ENCODE measurements at regions not wholly inside any gene's neighbourhood (a gene's known extent, or its start where the extent isn't known, plus 50 kb on each side); places are given as distances from the start of the nearest gene placed in this dataset.

GRCh38 chr15:25565470-25566264, 126.8 kb upstream of the UBE3A start:
- TF ChIP-seq CTCF (IDR thresholded peaks at IDR 0.05) (no peak), POLR2A (IDR thresholded peaks at IDR 0.05) (no peak), POLR2AphosphoS5 (IDR thresholded peaks at IDR 0.05) (no peak)

Data from stomach (tissue), 4 donors.